ENCODE measurements at regions not wholly inside any gene's neighbourhood (a gene's known extent, or its start where the extent isn't known, plus 50 kb on each side); places are given as distances from the start of the nearest gene placed in this dataset.

DNA sequence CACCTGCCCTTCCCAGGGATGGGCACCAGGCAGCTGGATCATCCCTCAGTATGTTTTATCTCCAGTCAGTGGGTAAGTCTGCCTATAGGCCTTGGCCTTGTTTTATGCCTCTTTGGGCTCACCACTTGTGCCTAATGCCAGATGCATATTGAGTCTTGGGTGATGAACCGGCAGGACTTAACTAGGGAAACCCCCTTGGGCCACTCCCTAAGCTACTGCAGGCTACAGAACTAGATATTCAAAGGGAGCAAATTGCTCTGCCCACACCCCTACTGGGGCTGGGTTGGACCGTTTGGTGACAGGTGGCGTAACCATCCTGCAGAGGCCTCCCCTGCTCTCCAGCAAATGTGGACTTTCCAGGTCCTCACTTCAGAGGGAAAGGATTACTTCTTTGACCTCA is 115.7 kb upstream of the GDF10 start:
- peaks cover 3 to 6% of the 10 kb centered on the region in 2 donors for H3K4me1 ChIP-seq
- no peaks in the 10 kb centered on the region for H3K9me3 ChIP-seq
- no peak overlapping the region for H3K4me3 ChIP-seq
- peak overlapping the region; percentile 21 to 41 for H3K27ac ChIP-seq
- no peaks in the 10 kb centered on the region for H3K27me3 ChIP-seq
- intact Hi-C loops (cut with DNase I), result no loop called here
- no peak for TF ChIP-seq CTCF (IDR thresholded peaks at IDR 0.05)
- no peaks in the 10 kb centered on the region for H3K36me3 ChIP-seq
- no peak for DNase-seq (ENCODE audit: low spot score in 2 of 2)

- Histone ChIP-seq H3K9me3 (no peaks in the 10 kb centered on the region), H3K4me3 (no peak overlapping the region), H3K27me3 (no peaks in the 10 kb centered on the region), H3K27ac (peak overlapping the region in 1 of 2 donors; percentile 41), H3K36me3 (no peaks in the 10 kb centered on the region), H3K4me1 (peaks cover 3 to 6% of the 10 kb centered on the region in 2 donors)
- intact Hi-C loops (cut with DNase I), result no loop called here
- no peak for TF ChIP-seq CTCF (IDR thresholded peaks at IDR 0.05)
- no peak for DNase-seq (ENCODE audit: low spot score in 2 of 2)
These were observed 115.2 kb upstream of the GDF10 start for GRCh38 chr10:47184724-47185330.

DNA sequence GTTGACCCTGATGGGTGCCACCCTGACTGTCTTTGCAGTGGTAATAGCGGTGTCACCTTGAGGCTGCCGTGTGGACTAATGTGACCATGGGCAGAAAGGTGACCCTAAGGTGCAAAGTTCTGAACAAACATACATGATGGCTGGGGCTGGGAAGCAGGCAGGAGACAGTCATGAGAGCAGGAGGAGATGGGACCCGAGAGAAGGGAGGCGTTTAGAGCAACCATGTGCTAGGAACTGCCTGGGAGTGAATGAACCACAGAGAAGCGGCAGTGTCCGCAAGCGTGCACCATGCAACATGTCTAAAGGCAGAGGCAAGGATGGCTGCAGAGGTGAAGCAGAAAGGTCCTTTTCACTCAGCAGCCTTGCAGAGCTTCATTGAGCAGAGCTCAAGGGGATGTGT is 113.1 kb upstream of the GDF10 start:
- intact Hi-C loops (cut with DNase I), result no loop called here
- Histone ChIP-seq H3K4me1 (peaks cover 3 to 6% of the 10 kb centered on the region in 2 donors), H3K9me3 (no peaks in the 10 kb centered on the region), H3K27ac (no peak overlapping the region), H3K4me3 (no peak overlapping the region), H3K27me3 (no peaks in the 10 kb centered on the region), H3K36me3 (no peaks in the 10 kb centered on the region)
- DNase-seq (ENCODE audit: low spot score in 2 of 2), result no peak
- no peak for TF ChIP-seq CTCF (IDR thresholded peaks at IDR 0.05)

- Histone ChIP-seq H3K4me1 (peaks cover 3 to 6% of the 10 kb centered on the region in 2 donors), H3K4me3 (no peak overlapping the region), H3K27ac (no peak overlapping the region), H3K36me3 (no peaks in the 10 kb centered on the region), H3K9me3 (no peaks in the 10 kb centered on the region), H3K27me3 (no peaks in the 10 kb centered on the region)
- TF ChIP-seq CTCF (IDR thresholded peaks at IDR 0.05), result no peak
- intact Hi-C loops (cut with DNase I), result no loop called here
- DNase-seq (ENCODE audit: low spot score in 2 of 2), result no peak
These were observed 112.4 kb upstream of the GDF10 start for GRCh38 chr10:47187592-47187991.

DNA sequence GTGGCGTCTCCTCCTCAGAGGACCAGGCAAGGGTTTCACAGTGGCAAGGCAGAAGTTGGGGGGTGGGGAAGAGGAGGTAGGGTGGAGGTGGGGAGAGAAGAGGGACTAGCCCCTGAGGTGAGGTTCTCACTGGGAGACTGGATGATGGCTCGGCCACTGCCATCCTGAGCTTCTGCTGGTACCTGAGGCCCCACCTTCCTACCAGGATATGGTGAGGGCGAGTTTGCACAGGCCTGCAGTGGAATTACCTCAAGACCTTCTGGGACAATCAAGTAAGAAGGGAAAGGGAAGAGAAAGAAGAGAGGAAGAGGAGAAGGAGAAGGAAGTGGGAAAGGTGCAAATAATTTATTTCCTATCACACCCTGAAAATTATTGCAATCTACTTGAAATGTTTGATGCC is 111.8 kb upstream of the GDF10 start:
- peaks cover 3 to 5% of the 10 kb centered on the region in 2 donors for H3K4me1 ChIP-seq
- H3K9me3 ChIP-seq, result no peaks in the 10 kb centered on the region
- no peak overlapping the region for H3K27ac ChIP-seq
- no peaks in the 10 kb centered on the region for H3K27me3 ChIP-seq
- intact Hi-C loops (cut with DNase I), result no loop called here
- H3K4me3 ChIP-seq, result no peak overlapping the region
- H3K36me3 ChIP-seq, result no peaks in the 10 kb centered on the region
- no peak for DNase-seq (ENCODE audit: low spot score in 2 of 2)
- TF ChIP-seq CTCF (IDR thresholded peaks at IDR 0.05), result no peak

DNA sequence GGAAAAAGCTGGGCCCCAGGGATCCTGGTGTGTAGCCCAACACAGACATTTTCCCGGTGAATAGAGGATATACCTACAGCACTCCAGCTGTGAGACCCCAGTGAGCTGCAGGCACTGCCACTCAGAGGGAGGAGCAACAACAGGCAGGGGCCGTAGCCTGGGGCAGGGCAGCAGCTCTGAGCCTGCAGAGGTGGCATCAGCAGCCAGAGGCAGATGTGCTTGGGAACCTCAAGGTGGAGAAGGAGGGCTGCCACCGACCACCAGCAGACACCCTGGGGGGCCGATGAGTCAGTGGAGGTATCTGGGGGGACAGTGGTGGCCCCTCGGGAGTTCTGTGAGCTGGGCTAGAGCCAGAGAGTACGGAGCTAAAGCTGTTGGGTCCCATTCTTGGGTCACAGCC is 110.2 kb upstream of the GDF10 start:
- DNase-seq (ENCODE audit: low spot score in 2 of 2), result no peak
- Histone ChIP-seq H3K9me3 (no peaks in the 10 kb centered on the region), H3K27me3 (no peaks in the 10 kb centered on the region), H3K36me3 (no peaks in the 10 kb centered on the region), H3K4me3 (no peak overlapping the region), H3K4me1 (peaks cover 0 to 5% of the 10 kb centered on the region in 2 donors), H3K27ac (no peak overlapping the region)
- TF ChIP-seq CTCF (IDR thresholded peaks at IDR 0.05), result no peak
- intact Hi-C loops (cut with DNase I), result no loop called here
